NCI-H748 treated with DMSO at 0.1 percent for 48 hours (cell line): ENCODE measurements at regions not wholly inside any gene's neighbourhood (a gene's known extent, or its start where the extent isn't known, plus 50 kb on each side); places are given as distances from the start of the nearest gene placed in this dataset.
A peak's percentile ranks its signal among the peaks of the same experiment; 100 is the strongest.
"Not testable (repeated sequence)": the region's sequence is repeated elsewhere in the genome, so short reads cannot be mapped to it uniquely, and the experiment has no call there.

Source experiments
- DNase-seq: peaks from one replicate; lab custom pipeline; 2025; lab: John Stamatoyannopoulos, UW

GRCh38 chr6:3549314-3549940 lies 92.6 kb upstream of the SLC22A23 start:
- peak; percentile 99 for DNase-seq

GRCh38 chr6:3546121-3546520 lies 89.3 kb upstream of the SLC22A23 start:
- DNase-seq = no peak

- DNase-seq = no peak
These were observed 88.3 kb upstream of the SLC22A23 start for GRCh38 chr6:3545156-3545555.

GRCh38 chr6:3542032-3542640 lies 85.3 kb upstream of the SLC22A23 start:
- DNase-seq = peak; percentile 94

- DNase-seq = peak; percentile 37
These were observed 84.2 kb upstream of the SLC22A23 start for GRCh38 chr6:3541006-3541585.

- DNase-seq = no peak
These were observed 83.5 kb upstream of the SLC22A23 start for GRCh38 chr6:3540253-3540820.

- DNase-seq = no peak
These were observed 81.7 kb upstream of the SLC22A23 start for GRCh38 chr6:3538536-3538935.

- DNase-seq = no peak
These were observed 80.1 kb upstream of the SLC22A23 start for GRCh38 chr6:3536901-3537300.

GRCh38 chr6:3535776-3536435 lies 79.1 kb upstream of the SLC22A23 start:
- DNase-seq = no peak

GRCh38 chr6:3535033-3535775 lies 78.4 kb upstream of the SLC22A23 start:
- no peak for DNase-seq

- no peak for DNase-seq
These were observed 77.7 kb upstream of the SLC22A23 start for GRCh38 chr6:3534599-3534998.

- DNase-seq = no peak
These were observed 77.1 kb upstream of the SLC22A23 start for GRCh38 chr6:3533981-3534380.

GRCh38 chr6:3532296-3532916 lies 75.6 kb upstream of the SLC22A23 start:
- no peak for DNase-seq

- DNase-seq = no peak
These were observed 74.6 kb upstream of the SLC22A23 start for GRCh38 chr6:3531481-3531880.

- no peak for DNase-seq
These were observed 73.7 kb upstream of the SLC22A23 start for GRCh38 chr6:3530515-3530914.

GRCh38 chr6:3529721-3530120 lies 72.9 kb upstream of the SLC22A23 start:
- no peak for DNase-seq

GRCh38 chr6:3529232-3529631 lies 72.4 kb upstream of the SLC22A23 start:
- no peak for DNase-seq

GRCh38 chr6:3528081-3528671 lies 71.3 kb upstream of the SLC22A23 start:
- DNase-seq = not testable (repeated sequence)

GRCh38 chr6:3527651-3527977 lies 70.8 kb upstream of the SLC22A23 start:
- no peak for DNase-seq

- no peak for DNase-seq
These were observed 70.3 kb upstream of the SLC22A23 start for GRCh38 chr6:3526962-3527650.

- DNase-seq = no peak
These were observed 69.1 kb upstream of the SLC22A23 start for GRCh38 chr6:3525915-3526314.
